A673 (cell line): ENCODE measurements at regions not wholly inside any gene's neighbourhood (a gene's known extent, or its start where the extent isn't known, plus 50 kb on each side); places are given as distances from the start of the nearest gene placed in this dataset.

Experiments
- EZH2 ChIP-seq: fragments of 200-600 bp; sonication (generic); IDR thresholded peaks from 2 replicates; pipeline ENCODE4 v1.6.1; 2017; ENCODE audit warnings: borderline replicate concordance, low read depth, mild to moderate bottlenecking, mixed read lengths, antibody characterized with exemption, low read length; ENCODE audit not compliant: poor library complexity, severe bottlenecking
- TF ChIP-seq, protein P1 (sequence below): fragments of 300-800, 200-600 bp; sonication (generic); conservative IDR thresholded peaks from 2 replicates; pipeline ENCODE4 v1.5.1; 2017; ENCODE audit warnings: low read depth, mild to moderate bottlenecking, antibody characterized with exemption, low read length, moderate library complexity, mixed read lengths

DNA sequence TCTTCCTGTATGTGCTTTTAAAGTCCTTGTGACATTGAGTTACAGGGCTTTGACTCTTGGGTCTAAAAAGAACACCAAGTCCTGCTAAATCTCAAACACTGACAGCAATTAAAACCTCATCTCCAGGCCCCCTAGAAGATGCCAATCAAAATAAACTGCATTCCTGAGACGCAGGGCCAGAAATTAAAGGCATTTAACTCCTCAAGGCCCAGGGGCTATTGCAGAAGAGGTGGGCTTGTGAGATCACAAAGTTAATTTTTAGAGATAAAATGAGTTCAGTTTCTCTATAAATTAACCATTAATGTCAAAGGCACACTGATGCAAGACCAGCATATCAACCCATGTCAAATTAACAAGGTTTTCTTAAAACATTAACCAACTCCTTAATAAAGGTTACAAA lies 145.6 kb upstream of the CARMIL1 start:
- TF ChIP-seq, protein P1, sequence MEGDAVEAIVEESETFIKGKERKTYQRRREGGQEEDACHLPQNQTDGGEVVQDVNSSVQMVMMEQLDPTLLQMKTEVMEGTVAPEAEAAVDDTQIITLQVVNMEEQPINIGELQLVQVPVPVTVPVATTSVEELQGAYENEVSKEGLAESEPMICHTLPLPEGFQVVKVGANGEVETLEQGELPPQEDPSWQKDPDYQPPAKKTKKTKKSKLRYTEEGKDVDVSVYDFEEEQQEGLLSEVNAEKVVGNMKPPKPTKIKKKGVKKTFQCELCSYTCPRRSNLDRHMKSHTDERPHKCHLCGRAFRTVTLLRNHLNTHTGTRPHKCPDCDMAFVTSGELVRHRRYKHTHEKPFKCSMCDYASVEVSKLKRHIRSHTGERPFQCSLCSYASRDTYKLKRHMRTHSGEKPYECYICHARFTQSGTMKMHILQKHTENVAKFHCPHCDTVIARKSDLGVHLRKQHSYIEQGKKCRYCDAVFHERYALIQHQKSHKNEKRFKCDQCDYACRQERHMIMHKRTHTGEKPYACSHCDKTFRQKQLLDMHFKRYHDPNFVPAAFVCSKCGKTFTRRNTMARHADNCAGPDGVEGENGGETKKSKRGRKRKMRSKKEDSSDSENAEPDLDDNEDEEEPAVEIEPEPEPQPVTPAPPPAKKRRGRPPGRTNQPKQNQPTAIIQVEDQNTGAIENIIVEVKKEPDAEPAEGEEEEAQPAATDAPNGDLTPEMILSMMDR: no peak
- TF ChIP-seq EZH2: no peak
